Activated CD8-positive, alpha-beta memory T cell treated with anti-CD3 and anti-CD28 coated beads, Interleukin-2, amount 50 U/mL, for 1 hour (primary cell): ENCODE measurements at regions not wholly inside any gene's neighbourhood (a gene's known extent, or its start where the extent isn't known, plus 50 kb on each side); places are given as distances from the start of the nearest gene placed in this dataset.
"Not testable (repeated sequence)": the region's sequence is repeated elsewhere in the genome, so short reads cannot be mapped to it uniquely, and the experiment has no call there.

Source experiments
- DNase-seq: peaks from one replicate; pipeline ENCODE4 v3.0.0-alpha.2; 2020; ENCODE audit errors: extremely low read depth

- DNase-seq: no peak
Measured at GRCh38 chr1:65590279-65590678, 169.8 kb downstream of the LEPR start.

- no peak for DNase-seq
Measured at GRCh38 chr1:65593516-65593915, 173.0 kb downstream of the LEPR start.

GRCh38 chr1:65595724-65596123 lies 175.3 kb downstream of the LEPR start:
- DNase-seq: no peak

- DNase-seq: no peak
Measured at GRCh38 chr1:65596768-65597167, 176.3 kb downstream of the LEPR start.

GRCh38 chr1:65605621-65606020 lies 185.2 kb downstream of the LEPR start:
- no peak for DNase-seq

GRCh38 chr1:65606426-65606825 lies 186.0 kb downstream of the LEPR start:
- DNase-seq: no peak

GRCh38 chr1:65613884-65614283 lies 178.8 kb upstream of the PDE4B start:
- no peak for DNase-seq

- no peak for DNase-seq
Measured at GRCh38 chr1:65615859-65616258, 176.8 kb upstream of the PDE4B start.

- not testable (repeated sequence) for DNase-seq
Measured at GRCh38 chr1:65621721-65622120, 171.0 kb upstream of the PDE4B start.

- DNase-seq: no peak
Measured at GRCh38 chr1:65623895-65624294, 168.8 kb upstream of the PDE4B start.

- DNase-seq: no peak
Measured at GRCh38 chr1:65625528-65625927, 167.2 kb upstream of the PDE4B start.

GRCh38 chr1:65626003-65626402 lies 166.7 kb upstream of the PDE4B start:
- DNase-seq: no peak

GRCh38 chr1:65629788-65630187 lies 162.9 kb upstream of the PDE4B start:
- no peak for DNase-seq

GRCh38 chr1:65630855-65631254 lies 161.8 kb upstream of the PDE4B start:
- no peak for DNase-seq

GRCh38 chr1:65632235-65632634 lies 160.5 kb upstream of the PDE4B start:
- DNase-seq: no peak

- no peak for DNase-seq
Measured at GRCh38 chr1:65640046-65640445, 152.6 kb upstream of the PDE4B start.

GRCh38 chr1:65649185-65649584 lies 143.5 kb upstream of the PDE4B start:
- not testable (repeated sequence) for DNase-seq

GRCh38 chr1:65650682-65651081 lies 142.0 kb upstream of the PDE4B start:
- no peak for DNase-seq

GRCh38 chr1:65654526-65654925 lies 138.2 kb upstream of the PDE4B start:
- DNase-seq: not testable (repeated sequence)

- not testable (repeated sequence) for DNase-seq
Measured at GRCh38 chr1:65657609-65658008, 135.1 kb upstream of the PDE4B start.

- DNase-seq: no peak
Measured at GRCh38 chr1:65658122-65658521, 134.6 kb upstream of the PDE4B start.

- no peak for DNase-seq
Measured at GRCh38 chr1:65668368-65668767, 124.3 kb upstream of the PDE4B start.

GRCh38 chr1:65670518-65670917 lies 122.2 kb upstream of the PDE4B start:
- no peak for DNase-seq

- no peak for DNase-seq
Measured at GRCh38 chr1:65674522-65674921, 118.2 kb upstream of the PDE4B start.

- DNase-seq: no peak
Measured at GRCh38 chr1:65679773-65680172, 112.9 kb upstream of the PDE4B start.
